DMS 273 (cell line): ENCODE measurements at regions not wholly inside any gene's neighbourhood (a gene's known extent, or its start where the extent isn't known, plus 50 kb on each side); places are given as distances from the start of the nearest gene placed in this dataset.
A peak's percentile ranks its signal among the peaks of the same experiment; 100 is the strongest.
"Not testable (repeated sequence)": the region's sequence is repeated elsewhere in the genome, so short reads cannot be mapped to it uniquely, and the experiment has no call there.

Experiments
- DNase-seq: peaks from one replicate; lab custom pipeline; 2025; ENCODE audit not compliant: unreplicated experiment; lab: John Stamatoyannopoulos, UW

GRCh38 chr5:101091902-101092301, 188.8 kb upstream of the ST8SIA4 start:
- DNase-seq, result no peak

DNA sequence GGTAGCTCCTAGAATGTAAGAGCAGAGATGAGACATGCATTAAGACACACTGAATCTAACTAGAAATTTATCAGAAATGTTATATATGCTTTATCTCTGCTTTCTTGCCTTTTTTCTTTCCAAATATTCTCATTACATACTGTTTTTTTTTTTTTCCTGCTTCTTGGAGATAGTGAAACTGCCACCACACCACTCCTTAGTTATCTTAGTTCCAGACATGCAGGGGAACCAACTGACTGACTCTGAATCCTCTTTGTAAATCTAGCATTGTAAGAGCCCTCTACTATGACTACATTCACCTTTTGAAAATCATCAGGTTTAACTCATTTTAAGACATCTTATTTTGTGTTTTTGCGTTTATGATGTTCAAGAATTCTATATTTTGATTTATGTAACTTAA, 181.3 kb upstream of the ST8SIA4 start:
- DNase-seq, result no peak

DNA sequence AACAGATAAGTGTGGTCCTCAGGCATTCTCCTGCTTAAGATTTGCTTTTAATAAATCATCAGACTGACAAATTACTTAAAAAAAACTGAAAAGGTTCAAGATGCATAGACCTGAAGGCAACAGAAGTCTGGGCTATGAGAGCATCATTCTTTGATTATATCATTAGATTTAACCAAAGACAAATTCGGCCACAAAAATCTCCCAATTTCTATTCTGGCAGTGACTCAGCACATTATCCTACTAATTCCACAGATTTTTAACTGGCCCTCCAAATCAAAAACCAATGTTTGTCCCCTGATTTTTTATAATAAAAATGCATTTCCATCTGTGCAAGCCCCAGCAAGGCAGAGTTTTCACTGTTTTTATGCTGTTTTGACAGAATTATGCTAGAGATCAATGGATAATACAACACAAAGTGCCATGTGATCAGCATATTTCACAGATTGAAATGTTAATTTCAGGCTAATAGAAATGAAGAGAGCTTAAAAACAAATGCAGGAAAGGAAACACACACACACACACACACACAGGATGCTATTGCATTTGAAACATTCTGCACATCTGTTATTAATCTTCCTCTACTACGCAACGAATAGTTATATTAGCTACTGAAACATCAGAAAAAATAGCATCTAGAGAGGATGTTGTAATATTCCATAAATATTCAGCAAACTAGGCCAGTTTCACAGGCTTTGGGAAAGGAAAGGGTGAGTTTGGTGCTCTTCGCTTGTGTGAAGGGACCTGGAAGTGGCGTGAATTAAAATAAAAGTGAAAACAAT, 177.6 kb upstream of the ST8SIA4 start:
- DNase-seq, result no peak

- DNase-seq, result no peak
Measured at GRCh38 chr5:101068298-101068697, 165.2 kb upstream of the ST8SIA4 start.

DNA sequence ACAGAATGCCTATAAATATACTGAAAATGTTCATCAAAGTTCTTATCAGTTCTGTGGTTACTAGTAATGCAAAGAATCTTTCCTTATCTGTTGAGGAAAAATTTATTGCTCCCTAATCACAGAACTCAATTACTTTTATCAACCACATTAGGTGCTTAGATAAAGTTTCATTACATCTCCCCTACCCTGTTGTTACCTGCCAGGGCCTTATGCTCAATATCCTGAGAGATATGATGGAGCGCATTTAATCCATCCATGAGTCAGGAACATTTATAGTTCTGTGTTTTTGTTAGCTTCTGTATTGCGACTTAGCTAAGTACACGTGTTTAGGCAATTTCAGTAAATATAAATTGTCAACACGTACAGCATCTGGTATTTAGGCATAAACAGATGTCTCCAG, 164.3 kb upstream of the ST8SIA4 start:
- no peak for DNase-seq

DNA sequence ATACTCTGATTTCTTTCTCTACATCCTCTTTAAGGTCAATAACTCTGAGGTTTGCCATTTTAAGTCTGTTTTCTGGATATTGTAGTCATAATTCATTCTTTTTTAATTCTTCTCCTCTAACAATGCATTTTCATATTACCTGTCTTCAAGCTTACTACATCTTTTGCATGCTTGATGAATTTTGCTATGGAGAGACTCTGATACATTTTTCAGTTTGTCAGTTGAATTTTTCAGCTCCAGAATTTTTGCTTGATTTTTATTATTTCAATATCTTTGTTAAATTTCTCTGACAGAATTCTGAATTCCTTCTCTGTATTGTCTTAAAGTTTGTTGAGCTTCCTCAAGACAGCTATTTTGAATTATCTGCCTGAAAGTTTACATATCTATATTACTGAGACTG, 159.8 kb upstream of the ST8SIA4 start:
- DNase-seq, result no peak

DNA sequence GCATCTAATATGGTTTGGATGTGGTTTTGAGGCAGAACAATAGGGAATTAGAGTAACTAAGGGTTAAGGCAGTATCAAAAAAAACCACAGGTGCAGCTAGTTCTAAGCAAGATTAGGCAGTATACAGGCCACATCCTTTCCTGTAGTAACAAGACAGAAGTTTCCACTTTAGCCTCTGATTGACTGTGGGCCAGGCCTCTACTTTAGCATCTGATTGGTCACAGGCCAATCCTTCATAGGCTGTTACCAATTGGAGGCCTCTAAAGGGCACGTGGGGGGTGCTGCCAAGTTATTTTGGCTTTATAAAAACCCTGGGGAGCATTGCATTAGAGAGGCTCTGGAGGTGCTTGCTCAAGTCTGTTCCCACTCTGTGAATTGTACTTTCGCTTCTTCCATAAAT, 144.1 kb upstream of the ST8SIA4 start:
- no peak for DNase-seq

GRCh38 chr5:101045689-101046088, 142.6 kb upstream of the ST8SIA4 start:
- DNase-seq, result peak; percentile 12

GRCh38 chr5:101040002-101040401, 136.9 kb upstream of the ST8SIA4 start:
- DNase-seq, result not testable (repeated sequence)

DNA sequence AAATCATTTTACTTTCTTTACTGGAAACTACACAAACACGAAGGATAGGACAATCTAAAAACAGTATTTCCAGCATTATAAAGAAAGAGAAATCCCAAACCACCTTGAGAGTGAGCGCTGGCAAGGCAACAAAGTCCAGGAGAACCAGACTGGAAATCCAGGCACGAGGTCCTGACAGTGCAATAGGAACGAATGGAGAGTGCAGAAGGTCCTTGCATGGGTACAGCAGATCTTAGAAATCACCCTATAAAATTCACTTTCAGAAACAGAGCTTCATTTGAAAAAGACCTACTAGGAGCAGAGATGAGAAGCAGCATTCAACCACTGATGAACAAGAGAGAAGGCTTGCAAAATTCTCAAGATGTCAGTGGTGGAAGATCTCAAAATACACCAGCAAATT, 133.7 kb upstream of the ST8SIA4 start:
- no peak for DNase-seq

GRCh38 chr5:101035425-101035824, 132.3 kb upstream of the ST8SIA4 start:
- DNase-seq, result no peak

GRCh38 chr5:101024299-101024698, 121.2 kb upstream of the ST8SIA4 start:
- no peak for DNase-seq

DNA sequence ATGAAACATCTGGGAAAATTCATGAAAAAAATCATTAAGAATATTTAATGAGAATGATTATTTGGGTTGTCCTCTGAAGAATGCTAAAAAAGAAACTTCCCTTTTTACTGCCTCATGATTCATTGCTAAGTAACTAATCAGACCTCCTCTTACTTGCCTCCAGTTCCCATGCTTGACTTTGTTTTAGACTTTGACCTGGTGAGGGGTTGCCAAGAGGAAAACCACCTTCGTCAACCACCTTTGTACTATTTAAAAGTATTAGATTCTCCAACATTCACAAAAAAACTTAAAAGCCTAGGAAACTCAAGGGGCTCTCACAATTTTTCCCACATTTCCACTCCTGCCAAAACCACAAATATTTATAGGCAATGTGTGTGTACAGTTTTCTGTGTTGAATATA, 115.2 kb upstream of the ST8SIA4 start:
- no peak for DNase-seq

- DNase-seq, result no peak
Measured at GRCh38 chr5:101012880-101013279, 109.8 kb upstream of the ST8SIA4 start.

- no peak for DNase-seq
Measured at GRCh38 chr5:101009758-101010519, 106.9 kb upstream of the ST8SIA4 start.

- DNase-seq, result no peak
Measured at GRCh38 chr5:100992354-100992753, 89.3 kb upstream of the ST8SIA4 start.

GRCh38 chr5:100983601-100984000, 80.5 kb upstream of the ST8SIA4 start:
- not testable (repeated sequence) for DNase-seq

- no peak for DNase-seq
Measured at GRCh38 chr5:100974082-100974481, 71.0 kb upstream of the ST8SIA4 start.

GRCh38 chr5:100970646-100971255, 67.7 kb upstream of the ST8SIA4 start:
- DNase-seq, result no peak

- DNase-seq, result no peak
Measured at GRCh38 chr5:100965291-100965690, 62.2 kb upstream of the ST8SIA4 start.
